GM13976 (cell line): ENCODE measurements at regions not wholly inside any gene's neighbourhood (a gene's known extent, or its start where the extent isn't known, plus 50 kb on each side); places are given as distances from the start of the nearest gene placed in this dataset.

Experiments
- DNase-seq: peaks from one replicate; pipeline ENCODE4 v3.0.0; 2012; ENCODE audit warnings: low spot score
- in situ Hi-C: fragments of 300-500 bp; cut with MboI; formaldehyde crosslinking; loops from one replicate; pipeline ENCODE4 v1.12.0; 2022; ENCODE audit warnings: low sequenced_read_pairs, mixed read lengths, inconsistent platforms; ENCODE audit not compliant: unreplicated experiment
- TF ChIP-seq, protein P1 (sequence below): IDR thresholded peaks from 2 replicates; pipeline ENCODE4 v1.5.1; 2012; ENCODE audit warnings: borderline replicate concordance, mild to moderate bottlenecking; ENCODE audit not compliant: insufficient read depth; ENCODE audit errors: extremely low read depth, missing control alignments, control extremely low read depth

- no peak for DNase-seq
- TF ChIP-seq, protein P1, sequence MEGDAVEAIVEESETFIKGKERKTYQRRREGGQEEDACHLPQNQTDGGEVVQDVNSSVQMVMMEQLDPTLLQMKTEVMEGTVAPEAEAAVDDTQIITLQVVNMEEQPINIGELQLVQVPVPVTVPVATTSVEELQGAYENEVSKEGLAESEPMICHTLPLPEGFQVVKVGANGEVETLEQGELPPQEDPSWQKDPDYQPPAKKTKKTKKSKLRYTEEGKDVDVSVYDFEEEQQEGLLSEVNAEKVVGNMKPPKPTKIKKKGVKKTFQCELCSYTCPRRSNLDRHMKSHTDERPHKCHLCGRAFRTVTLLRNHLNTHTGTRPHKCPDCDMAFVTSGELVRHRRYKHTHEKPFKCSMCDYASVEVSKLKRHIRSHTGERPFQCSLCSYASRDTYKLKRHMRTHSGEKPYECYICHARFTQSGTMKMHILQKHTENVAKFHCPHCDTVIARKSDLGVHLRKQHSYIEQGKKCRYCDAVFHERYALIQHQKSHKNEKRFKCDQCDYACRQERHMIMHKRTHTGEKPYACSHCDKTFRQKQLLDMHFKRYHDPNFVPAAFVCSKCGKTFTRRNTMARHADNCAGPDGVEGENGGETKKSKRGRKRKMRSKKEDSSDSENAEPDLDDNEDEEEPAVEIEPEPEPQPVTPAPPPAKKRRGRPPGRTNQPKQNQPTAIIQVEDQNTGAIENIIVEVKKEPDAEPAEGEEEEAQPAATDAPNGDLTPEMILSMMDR = no peak
- in situ Hi-C loops = no loop called here
Measured at GRCh38 chr18:67241299-67241698, 275.2 kb downstream of the DSEL start.

GRCh38 chr18:67239826-67240225 is 276.7 kb downstream of the DSEL start:
- TF ChIP-seq, protein P1 = no peak

GRCh38 chr18:67232991-67233390 is 283.5 kb downstream of the DSEL start:
- TF ChIP-seq, protein P1 = no peak
- in situ Hi-C loops = no loop called here
- no peak for DNase-seq

More at GRCh38 chr18:67239826-67240225, 276.7 kb downstream of the DSEL start:
- DNase-seq = no peak
- in situ Hi-C loops = no loop called here

GRCh38 chr18:67232406-67232805 is 284.1 kb downstream of the DSEL start:
- TF ChIP-seq, protein P1 = no peak
- DNase-seq = no peak
- in situ Hi-C loops = no loop called here

GRCh38 chr18:67222887-67223286 is 293.6 kb downstream of the DSEL start:
- in situ Hi-C loops = loop anchor here (25.0 kb wide), 1 partner anchor 1439 kb away; no protein-coding TSS in a partner anchor
- no peak for DNase-seq
- TF ChIP-seq, protein P1 = no peak

- in situ Hi-C loops = loop anchor here (25.0 kb wide), 1 partner anchor 1442 kb away; no protein-coding TSS in a partner anchor
- TF ChIP-seq, protein P1 = no peak
- no peak for DNase-seq
Measured at GRCh38 chr18:67219821-67220220, 296.7 kb downstream of the DSEL start.

GRCh38 chr18:67218556-67218955 is 298.0 kb downstream of the DSEL start:
- in situ Hi-C loops = loop anchor here (25.0 kb wide), 1 partner anchor 1444 kb away; no protein-coding TSS in a partner anchor
- TF ChIP-seq, protein P1 = no peak
- no peak for DNase-seq
